ENCODE measurements at regions not wholly inside any gene's neighbourhood (a gene's known extent, or its start where the extent isn't known, plus 50 kb on each side); places are given as distances from the start of the nearest gene placed in this dataset.

- no peak for TF ChIP-seq CTCF (IDR thresholded peaks at IDR 0.05)
- H3K27ac ChIP-seq = no peak overlapping the region
- H3K27me3 ChIP-seq (replicated peaks; ENCODE audit: insufficient read depth) = no peaks in the 10 kb centered on the region
- DNase-seq (ENCODE audit: low spot score) = no peak
- no peak for ATAC-seq (ENCODE audit: insufficient number of reproducible peaks, low FRiP score, low read depth)
- no peaks in the 10 kb centered on the region for H3K36me3 ChIP-seq
- no peaks in the 10 kb centered on the region for H3K9me3 ChIP-seq
- H3K4me1 ChIP-seq (ENCODE audit: control insufficient read depth in 1 of 2, low read depth in 2 of 2) = no peaks in the 10 kb centered on the region
- no peak overlapping the region for H3K4me3 ChIP-seq
These were observed 168.0 kb upstream of the TBX3 start for GRCh38 chr12:114851981-114852380.

GRCh38 chr12:114850661-114851275 is 166.8 kb upstream of the TBX3 start:
- no peak overlapping the region for H3K4me3 ChIP-seq
- ATAC-seq (ENCODE audit: insufficient number of reproducible peaks, low FRiP score, low read depth) = no peak
- no peak overlapping the region for H3K27ac ChIP-seq
- no peaks in the 10 kb centered on the region for H3K36me3 ChIP-seq
- TF ChIP-seq CTCF (IDR thresholded peaks at IDR 0.05) = no peak
- H3K4me1 ChIP-seq (ENCODE audit: control insufficient read depth in 1 of 2, low read depth in 2 of 2) = no peaks in the 10 kb centered on the region
- no peaks in the 10 kb centered on the region for H3K27me3 ChIP-seq (replicated peaks; ENCODE audit: insufficient read depth)
- DNase-seq (ENCODE audit: low spot score) = no peak
- no peaks in the 10 kb centered on the region for H3K9me3 ChIP-seq

GRCh38 chr12:114848666-114849065 is 164.7 kb upstream of the TBX3 start:
- Histone ChIP-seq H3K27ac (no peak overlapping the region), H3K36me3 (no peaks in the 10 kb centered on the region), H3K9me3 (no peaks in the 10 kb centered on the region), H3K4me3 (no peak overlapping the region), H3K27me3 (replicated peaks; ENCODE audit: insufficient read depth) (no peaks in the 10 kb centered on the region), H3K4me1 (ENCODE audit: control insufficient read depth in 1 of 2, low read depth in 2 of 2) (no peaks in the 10 kb centered on the region)
- ATAC-seq (ENCODE audit: insufficient number of reproducible peaks, low FRiP score, low read depth) (no peak), DNase-seq (ENCODE audit: low spot score) (no peak)
- TF ChIP-seq CTCF (IDR thresholded peaks at IDR 0.05) = no peak

GRCh38 chr12:114847441-114848035 is 163.6 kb upstream of the TBX3 start:
- Histone ChIP-seq H3K4me3 (no peak overlapping the region), H3K4me1 (ENCODE audit: control insufficient read depth in 1 of 2, low read depth in 2 of 2) (no peaks in the 10 kb centered on the region), H3K27ac (no peak overlapping the region), H3K36me3 (no peaks in the 10 kb centered on the region), H3K27me3 (replicated peaks; ENCODE audit: insufficient read depth) (no peaks in the 10 kb centered on the region), H3K9me3 (no peaks in the 10 kb centered on the region)
- DNase-seq (ENCODE audit: low spot score) (no peak), ATAC-seq (ENCODE audit: insufficient number of reproducible peaks, low FRiP score, low read depth) (no peak)
- no peak for TF ChIP-seq CTCF (IDR thresholded peaks at IDR 0.05)

GRCh38 chr12:114846771-114847170 is 162.8 kb upstream of the TBX3 start:
- H3K9me3 ChIP-seq = no peaks in the 10 kb centered on the region
- no peak overlapping the region for H3K27ac ChIP-seq
- H3K36me3 ChIP-seq = no peaks in the 10 kb centered on the region
- H3K4me1 ChIP-seq (ENCODE audit: control insufficient read depth in 1 of 2, low read depth in 2 of 2) = no peaks in the 10 kb centered on the region
- H3K4me3 ChIP-seq = no peak overlapping the region
- TF ChIP-seq CTCF (IDR thresholded peaks at IDR 0.05) = no peak
- no peaks in the 10 kb centered on the region for H3K27me3 ChIP-seq (replicated peaks; ENCODE audit: insufficient read depth)
- ATAC-seq (ENCODE audit: insufficient number of reproducible peaks, low FRiP score, low read depth) (no peak), DNase-seq (ENCODE audit: low spot score) (no peak)

Measured in thoracic aorta (tissue), 2 donors.